KG1 (cell line): ENCODE measurements at regions not wholly inside any gene's neighbourhood (a gene's known extent, or its start where the extent isn't known, plus 50 kb on each side); places are given as distances from the start of the nearest gene placed in this dataset.
"Not testable (repeated sequence)": the region's sequence is repeated elsewhere in the genome, so short reads cannot be mapped to it uniquely, and the experiment has no call there.

Source experiments
- DNase-seq: peaks from one replicate; lab custom pipeline; 2025; lab: John Stamatoyannopoulos, UW

GRCh38 chr12:127760996-127761395, 506.0 kb upstream of the TMEM132C start:
- no peak for DNase-seq

- no peak for DNase-seq
These were observed 505.1 kb upstream of the TMEM132C start for GRCh38 chr12:127761880-127762279.

- DNase-seq = no peak
These were observed 499.3 kb upstream of the TMEM132C start for GRCh38 chr12:127767656-127768055.

- no peak for DNase-seq
These were observed 496.9 kb upstream of the TMEM132C start for GRCh38 chr12:127770118-127770517.

- no peak for DNase-seq
These were observed 495.4 kb upstream of the TMEM132C start for GRCh38 chr12:127771546-127771945.

GRCh38 chr12:127773520-127773919, 493.4 kb upstream of the TMEM132C start:
- DNase-seq = no peak

- no peak for DNase-seq
These were observed 492.1 kb upstream of the TMEM132C start for GRCh38 chr12:127774828-127775227.

GRCh38 chr12:127779301-127780045, 487.5 kb upstream of the TMEM132C start:
- DNase-seq = no peak

- no peak for DNase-seq
These were observed 486.1 kb upstream of the TMEM132C start for GRCh38 chr12:127780881-127781280.

- no peak for DNase-seq
These were observed 485.6 kb upstream of the TMEM132C start for GRCh38 chr12:127781336-127781735.

GRCh38 chr12:127785540-127785939, 481.4 kb upstream of the TMEM132C start:
- DNase-seq = no peak

- no peak for DNase-seq
These were observed 480.9 kb upstream of the TMEM132C start for GRCh38 chr12:127785986-127786590.

GRCh38 chr12:127787544-127787943, 479.4 kb upstream of the TMEM132C start:
- DNase-seq = no peak

- no peak for DNase-seq
These were observed 476.6 kb upstream of the TMEM132C start for GRCh38 chr12:127790376-127790775.

- no peak for DNase-seq
These were observed 475.8 kb upstream of the TMEM132C start for GRCh38 chr12:127791217-127791616.

- DNase-seq = no peak
These were observed 469.1 kb upstream of the TMEM132C start for GRCh38 chr12:127797918-127798317.

- DNase-seq = no peak
These were observed 464.7 kb upstream of the TMEM132C start for GRCh38 chr12:127802271-127802670.

GRCh38 chr12:127803545-127803944, 463.4 kb upstream of the TMEM132C start:
- DNase-seq = no peak

- no peak for DNase-seq
These were observed 457.7 kb upstream of the TMEM132C start for GRCh38 chr12:127809275-127809674.

- no peak for DNase-seq
These were observed 456.9 kb upstream of the TMEM132C start for GRCh38 chr12:127810041-127810440.

GRCh38 chr12:127810459-127810858, 456.5 kb upstream of the TMEM132C start:
- not testable (repeated sequence) for DNase-seq

- DNase-seq = no peak
These were observed 455.0 kb upstream of the TMEM132C start for GRCh38 chr12:127811988-127812387.

- DNase-seq = no peak
These were observed 453.8 kb upstream of the TMEM132C start for GRCh38 chr12:127813147-127813546.

- no peak for DNase-seq
These were observed 447.9 kb upstream of the TMEM132C start for GRCh38 chr12:127819056-127819455.
